AG09309 (cell line): ENCODE measurements at regions not wholly inside any gene's neighbourhood (a gene's known extent, or its start where the extent isn't known, plus 50 kb on each side); places are given as distances from the start of the nearest gene placed in this dataset.

Experiments
- DNase-seq: peaks from one replicate; pipeline ENCODE4 v3.0.0-alpha.2; 2010; ENCODE audit warnings: low read depth
- H3K4me3 ChIP-seq: 2 replicates; pipeline ENCODE4 v1.5.1; 2011; ENCODE audit warnings: mild to moderate bottlenecking, low read depth, low read length, moderate library complexity; ENCODE audit not compliant: control insufficient read depth
- TF ChIP-seq, protein P1 (sequence below): IDR thresholded peaks from 2 replicates; pipeline ENCODE4 v1.5.1; 2011; ENCODE audit warnings: mild to moderate bottlenecking, low read depth, low read length, inconsistent platforms; ENCODE audit not compliant: insufficient read depth, control insufficient read depth; ENCODE audit errors: missing control alignments

- DNase-seq, result no peak
- H3K4me3 ChIP-seq, result no peak overlapping the region
- TF ChIP-seq, protein P1, sequence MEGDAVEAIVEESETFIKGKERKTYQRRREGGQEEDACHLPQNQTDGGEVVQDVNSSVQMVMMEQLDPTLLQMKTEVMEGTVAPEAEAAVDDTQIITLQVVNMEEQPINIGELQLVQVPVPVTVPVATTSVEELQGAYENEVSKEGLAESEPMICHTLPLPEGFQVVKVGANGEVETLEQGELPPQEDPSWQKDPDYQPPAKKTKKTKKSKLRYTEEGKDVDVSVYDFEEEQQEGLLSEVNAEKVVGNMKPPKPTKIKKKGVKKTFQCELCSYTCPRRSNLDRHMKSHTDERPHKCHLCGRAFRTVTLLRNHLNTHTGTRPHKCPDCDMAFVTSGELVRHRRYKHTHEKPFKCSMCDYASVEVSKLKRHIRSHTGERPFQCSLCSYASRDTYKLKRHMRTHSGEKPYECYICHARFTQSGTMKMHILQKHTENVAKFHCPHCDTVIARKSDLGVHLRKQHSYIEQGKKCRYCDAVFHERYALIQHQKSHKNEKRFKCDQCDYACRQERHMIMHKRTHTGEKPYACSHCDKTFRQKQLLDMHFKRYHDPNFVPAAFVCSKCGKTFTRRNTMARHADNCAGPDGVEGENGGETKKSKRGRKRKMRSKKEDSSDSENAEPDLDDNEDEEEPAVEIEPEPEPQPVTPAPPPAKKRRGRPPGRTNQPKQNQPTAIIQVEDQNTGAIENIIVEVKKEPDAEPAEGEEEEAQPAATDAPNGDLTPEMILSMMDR, result no peak
Measured at GRCh38 chr14:101073598-101073965, 170.1 kb upstream of the RTL1 start.

DNA sequence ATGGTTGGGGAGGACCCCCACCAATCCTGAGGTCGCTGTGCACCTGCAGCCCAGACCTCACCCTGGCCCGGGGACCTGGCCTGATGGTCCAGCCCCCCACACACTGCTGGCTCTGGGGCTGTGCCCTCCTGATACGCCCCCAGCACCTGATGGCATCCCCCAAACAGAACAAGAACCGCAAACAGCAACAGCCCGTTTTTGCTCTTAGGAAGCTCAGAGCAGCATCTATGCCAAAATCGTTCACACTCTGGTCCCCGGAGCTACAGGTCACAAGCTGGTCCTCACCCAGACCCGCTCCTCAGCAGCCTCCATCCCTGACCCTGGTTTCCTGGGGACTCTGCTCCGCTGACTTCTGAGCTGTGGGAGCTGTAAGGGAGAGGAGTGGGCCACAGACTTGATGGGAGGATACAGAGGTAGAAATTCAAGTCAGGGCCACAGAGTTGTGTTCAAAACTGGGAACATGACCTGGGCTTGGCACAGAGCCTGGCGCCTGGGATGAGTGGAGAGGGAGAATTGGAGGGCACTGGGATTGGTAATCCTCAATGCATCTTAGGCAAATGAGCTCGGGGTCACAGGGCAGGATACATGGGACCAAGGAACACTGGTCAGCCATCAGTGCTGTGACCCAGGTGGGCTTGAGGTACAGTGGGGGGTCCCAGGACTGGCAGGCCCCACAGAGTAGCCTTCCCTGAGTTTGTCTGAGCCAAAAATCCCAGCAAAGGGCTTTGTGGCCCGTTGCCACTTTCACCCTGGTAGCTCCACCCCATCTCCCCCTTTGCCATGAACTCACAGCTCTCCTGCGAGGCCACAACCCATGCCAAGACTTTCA lies 170.9 kb upstream of the RTL1 start:
- TF ChIP-seq, protein P1, result no peak
- DNase-seq, result no peak
- H3K4me3 ChIP-seq, result no peak overlapping the region

DNA sequence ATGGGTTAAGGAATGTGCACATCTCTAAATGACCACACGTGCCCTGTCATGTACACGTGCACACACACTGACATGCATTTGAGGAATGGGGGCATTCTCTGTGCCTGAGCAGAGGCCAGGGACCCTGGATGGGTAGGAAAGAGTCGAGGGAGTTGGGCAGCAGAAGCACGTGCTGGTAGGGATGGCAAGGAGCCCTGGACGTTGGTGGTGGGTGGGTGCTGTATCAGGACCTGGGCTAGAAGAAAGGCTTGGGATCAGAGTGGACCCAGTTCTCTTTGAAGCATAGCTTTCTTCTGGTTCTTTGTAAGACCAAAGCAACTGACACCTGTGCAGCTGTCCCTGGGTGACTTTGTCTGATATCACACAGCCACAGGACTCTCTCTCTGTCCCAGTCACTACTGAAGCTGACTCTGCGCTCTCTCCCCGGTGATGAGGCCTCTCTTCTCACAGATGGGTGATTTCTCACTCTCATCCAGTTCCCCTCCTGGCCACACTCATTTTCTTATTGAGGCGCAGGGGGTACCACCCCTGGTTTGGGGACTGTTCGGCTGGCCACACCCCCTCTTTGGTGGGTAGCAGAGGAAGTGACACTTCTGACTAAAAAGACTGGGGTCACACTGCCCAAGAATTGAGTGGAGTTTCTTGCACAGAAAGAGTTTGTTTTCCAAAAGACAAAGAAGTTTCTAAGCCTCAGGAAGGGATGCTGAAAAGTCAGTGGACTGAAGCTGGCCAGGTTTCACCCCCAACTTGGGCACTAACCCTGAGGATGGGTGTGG lies 171.7 kb upstream of the RTL1 start:
- no peak for DNase-seq
- TF ChIP-seq, protein P1, result no peak
- H3K4me3 ChIP-seq, result no peak overlapping the region

DNA sequence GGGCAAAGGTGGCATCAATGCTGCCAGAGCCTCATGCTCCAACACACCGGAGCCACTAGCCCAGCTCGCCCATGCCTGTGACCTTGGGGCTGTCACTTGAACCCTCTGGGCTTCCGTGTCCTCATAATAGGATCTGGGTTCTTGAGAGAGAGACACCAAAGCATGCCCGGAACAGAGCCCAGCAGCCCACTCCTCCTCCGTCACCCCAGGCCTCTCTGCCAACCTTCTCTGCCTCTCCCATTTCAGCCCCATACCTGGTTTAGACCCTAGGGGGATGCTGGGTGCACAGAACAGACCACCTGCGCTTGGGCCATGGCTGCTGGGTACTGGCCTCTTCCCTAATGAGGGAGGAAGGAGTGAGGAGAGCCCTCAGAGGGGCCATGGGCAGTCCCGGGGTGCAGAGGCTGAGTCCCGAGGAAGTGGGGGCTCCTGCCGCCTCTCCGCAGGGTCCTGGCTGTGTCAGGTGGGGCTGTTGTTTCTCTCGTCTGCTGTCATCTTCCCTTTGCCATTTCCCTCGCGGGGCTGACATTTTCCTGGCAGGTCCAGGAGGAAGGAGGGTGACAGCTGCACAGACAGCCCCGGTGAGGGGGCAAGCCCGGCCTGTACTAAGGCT lies 172.4 kb upstream of the RTL1 start:
- H3K4me3 ChIP-seq, result no peak overlapping the region
- DNase-seq, result no peak
- TF ChIP-seq, protein P1, result no peak

DNA sequence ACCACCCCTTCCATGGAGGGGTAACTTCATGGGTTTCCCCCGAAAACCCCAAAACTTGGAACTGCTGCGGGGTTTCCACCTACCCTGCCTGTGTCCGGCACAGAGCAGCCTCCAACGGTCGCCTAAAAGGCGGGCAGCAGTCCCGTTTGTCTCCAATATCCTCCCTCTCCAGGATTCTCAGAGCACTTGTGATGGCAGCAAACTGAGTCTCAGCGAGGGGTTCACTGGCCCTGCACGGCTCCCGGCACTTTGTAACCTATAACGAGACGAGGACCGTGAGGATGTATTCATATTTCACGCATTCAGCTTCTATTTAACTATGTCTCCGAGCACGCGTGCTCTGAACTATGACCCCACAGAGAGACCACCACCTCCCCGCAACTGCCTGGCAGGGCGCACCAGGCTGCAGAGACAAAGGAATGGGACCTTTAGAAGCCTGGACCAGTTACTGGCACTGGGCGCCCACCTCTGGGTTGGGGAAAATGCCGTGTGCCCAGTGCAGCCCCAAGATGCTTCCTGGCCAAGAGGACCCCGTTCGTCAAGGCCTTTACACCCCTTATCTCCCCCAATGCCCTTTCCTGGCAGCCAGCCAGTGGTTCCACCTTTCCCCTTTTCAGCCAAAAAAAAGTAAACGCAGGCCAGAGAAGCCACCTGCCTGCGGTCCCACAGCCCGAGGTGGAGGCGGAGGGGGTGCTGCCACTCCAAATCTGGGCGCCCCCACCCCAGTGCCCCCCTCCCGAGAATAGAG lies 173.1 kb upstream of the RTL1 start:
- TF ChIP-seq, protein P1, result no peak
- H3K4me3 ChIP-seq, result no peak overlapping the region
- no peak for DNase-seq

- no peak for DNase-seq
- TF ChIP-seq, protein P1, result no peak
- peak overlapping the region; percentile 6; the same call in 1 of the 2 replicates for H3K4me3 ChIP-seq
Measured at GRCh38 chr14:101077481-101078074, 174.1 kb upstream of the RTL1 start.
